Muscle of back (tissue), 3 donors: ENCODE measurements at regions not wholly inside any gene's neighbourhood (a gene's known extent, or its start where the extent isn't known, plus 50 kb on each side); places are given as distances from the start of the nearest gene placed in this dataset.
A peak's percentile ranks its signal among the peaks of the same experiment; 100 is the strongest.

Experiments
- DNase-seq, 3 donors: peaks; one replicate each; pipeline versions ENCODE4 v3.0.0 to v3.0.0-alpha.2; 2013

DNA sequence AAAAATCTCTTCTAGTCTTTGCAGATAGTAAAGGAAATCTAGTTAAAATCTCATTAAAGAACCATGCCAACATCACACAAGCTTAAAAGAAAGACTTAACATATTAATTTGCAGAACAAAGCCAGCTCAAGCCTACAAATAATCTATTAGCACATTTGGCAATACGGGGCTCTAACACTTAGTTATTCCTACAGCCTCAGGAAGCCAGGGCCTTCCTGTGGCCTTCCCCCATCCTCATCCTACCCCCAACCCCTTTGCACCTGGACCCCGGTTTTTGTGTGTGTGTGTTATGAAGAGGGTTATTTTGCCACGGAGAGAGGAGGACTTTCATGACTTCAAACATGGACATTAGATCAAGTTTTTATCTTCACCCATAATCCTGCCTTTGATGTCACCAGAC is 64.6 kb downstream of the FOXB2 start:
- no peak for DNase-seq

DNA sequence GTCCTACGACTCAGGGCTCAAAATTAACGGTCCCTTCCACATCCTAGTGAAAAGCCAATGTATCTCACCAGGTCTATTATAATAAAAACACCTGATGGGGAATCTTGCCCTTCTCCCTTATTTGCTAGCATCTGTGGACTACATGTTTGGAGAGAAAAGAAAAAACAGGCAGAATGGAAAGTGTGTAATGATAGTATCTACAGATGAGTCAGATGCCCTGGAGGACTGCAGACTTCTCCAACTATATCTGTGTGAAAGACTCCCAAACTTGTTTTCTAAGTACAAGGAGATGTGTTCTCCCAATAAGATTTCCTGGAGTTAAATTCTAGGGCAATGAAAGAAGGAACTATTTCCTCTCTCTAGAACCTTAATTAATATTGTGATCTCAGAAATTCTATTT is 66.0 kb downstream of the FOXB2 start:
- no peak for DNase-seq

DNA sequence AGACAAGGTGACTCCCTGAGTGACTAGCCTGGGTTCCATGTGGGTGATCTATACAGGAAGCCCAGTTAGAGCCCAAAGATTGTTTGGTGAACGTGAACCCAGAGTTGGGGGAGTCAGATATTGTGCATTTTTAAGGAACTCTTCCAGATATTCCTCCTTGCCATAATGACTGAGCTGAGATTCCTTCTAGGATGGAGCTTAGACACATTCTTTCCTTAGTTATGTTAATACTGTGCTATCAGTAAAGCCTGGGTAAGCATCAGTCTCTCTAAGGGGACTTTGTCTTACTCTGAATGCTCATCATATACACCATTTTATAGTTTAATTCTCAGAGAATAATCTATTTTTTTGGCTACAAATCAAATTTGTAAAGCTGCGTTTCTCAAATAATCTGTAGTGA is 68.1 kb downstream of the FOXB2 start:
- DNase-seq, result no peak

DNA sequence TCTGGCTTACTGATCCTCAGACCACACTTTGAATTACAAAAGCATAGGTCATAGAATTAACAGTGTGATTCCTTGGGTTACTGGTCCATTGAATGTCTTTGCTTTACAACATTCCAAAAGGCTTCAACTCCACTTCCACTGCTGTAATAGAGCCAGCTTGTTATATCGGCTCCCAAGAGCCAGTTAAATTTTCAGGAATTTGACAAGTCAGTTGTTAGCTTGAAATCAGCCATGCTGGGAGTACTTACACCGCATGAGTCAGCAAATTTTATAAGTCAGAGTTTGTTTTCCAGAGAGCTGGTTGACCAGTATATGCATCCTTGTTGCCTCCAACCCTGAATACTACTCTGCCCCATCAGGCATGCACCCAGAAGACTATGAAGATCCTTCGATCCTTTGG is 73.1 kb downstream of the FOXB2 start:
- DNase-seq, result no peak

DNA sequence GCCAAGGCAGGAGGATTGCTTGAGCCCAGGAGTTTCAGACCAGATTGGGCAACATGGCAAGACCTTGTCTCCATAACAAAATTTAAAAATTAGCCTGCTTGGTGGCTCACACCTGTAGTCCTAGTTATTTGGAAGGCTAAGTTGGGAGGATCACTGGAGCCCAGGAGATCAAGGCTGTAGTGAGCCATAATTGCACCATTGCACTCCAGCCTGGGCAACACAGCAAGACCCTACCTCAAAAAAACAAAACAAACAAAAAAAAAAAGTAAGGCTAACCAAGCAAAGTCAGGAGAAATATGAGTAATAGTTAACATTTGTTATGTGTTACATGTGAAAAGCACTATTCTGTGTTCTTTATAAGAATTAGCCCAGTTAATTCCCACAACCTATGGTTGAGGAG is 74.7 kb downstream of the FOXB2 start:
- DNase-seq, result no peak

DNA sequence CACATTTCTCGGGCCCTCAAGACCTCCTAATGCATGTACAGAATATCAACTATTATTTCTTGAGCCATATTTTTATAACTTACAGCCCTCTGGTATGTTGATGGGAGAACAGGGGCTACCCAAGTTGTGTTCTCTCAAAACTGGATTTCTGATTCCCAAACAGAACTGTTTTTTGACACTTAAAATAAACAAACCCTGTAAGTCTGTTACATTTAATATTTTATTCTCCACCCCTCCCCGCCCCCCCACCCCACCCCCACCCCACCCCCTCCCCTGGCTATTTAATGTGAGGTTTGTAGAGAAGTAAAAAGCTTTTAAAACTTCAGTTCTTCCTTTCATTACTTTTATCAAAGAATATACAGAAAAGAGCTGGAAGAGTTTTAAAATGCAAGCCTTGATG is 77.9 kb downstream of the FOXB2 start:
- DNase-seq, result no peak

DNA sequence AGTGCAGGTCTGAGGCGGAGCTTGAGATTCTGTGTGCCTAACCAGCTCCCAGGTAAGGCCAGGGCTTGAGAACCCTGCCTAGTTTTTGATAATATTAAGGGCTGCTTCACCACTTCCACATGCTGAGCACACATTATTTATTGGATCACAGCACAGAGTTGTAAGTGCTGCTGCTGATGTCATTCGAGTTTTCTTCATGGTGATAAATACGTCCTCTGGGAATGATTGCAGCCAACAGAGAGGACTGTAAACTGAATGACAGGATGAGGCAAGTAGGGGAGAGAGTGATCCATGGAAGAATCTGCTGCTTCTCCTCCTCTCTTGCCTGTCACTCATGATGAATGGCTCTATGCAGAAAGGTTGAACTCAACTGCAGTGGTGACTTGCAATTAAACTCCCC is 77.9 kb upstream of the VPS13A start:
- peak in 1 of 3 donors; percentile 11 for DNase-seq

DNA sequence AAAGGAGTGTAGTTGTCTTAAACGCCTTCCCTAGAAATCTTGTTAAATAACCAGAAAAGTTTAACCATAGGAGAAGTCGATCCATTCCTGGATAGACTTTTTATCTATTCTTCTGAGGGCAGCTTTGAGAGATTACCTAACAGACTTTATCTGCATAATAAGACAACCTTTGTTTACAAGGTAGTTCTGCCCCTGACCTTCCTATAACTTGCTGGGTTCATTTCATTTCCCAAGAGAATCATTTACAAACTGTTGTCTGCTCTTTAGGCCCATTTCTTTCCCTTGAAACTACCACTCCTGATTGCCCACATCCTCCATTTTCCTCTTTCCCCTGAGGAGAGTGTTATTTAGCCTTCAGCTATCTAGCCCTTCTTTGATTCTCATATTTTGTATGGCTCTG is 65.9 kb upstream of the VPS13A start:
- no peak for DNase-seq

DNA sequence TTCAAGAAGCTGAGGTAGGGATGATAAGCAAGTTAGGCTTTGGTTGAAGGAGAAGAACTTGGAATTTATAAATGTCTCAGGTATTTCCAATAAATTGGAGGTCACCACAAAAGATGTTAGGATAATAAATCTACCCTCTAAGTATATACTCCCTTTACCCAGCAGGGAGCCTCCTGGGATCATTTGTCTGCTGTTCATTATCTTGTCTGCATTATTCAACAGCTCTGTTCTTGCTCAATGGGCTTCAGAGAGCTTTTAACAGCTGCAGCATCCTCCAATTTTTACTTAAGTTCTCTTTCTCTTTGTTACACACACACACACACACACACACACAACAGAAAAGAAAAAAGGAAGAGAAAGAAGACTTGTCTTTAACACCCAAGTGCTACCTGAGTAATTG is 51.7 kb upstream of the VPS13A start:
- DNase-seq, result no peak

DNA sequence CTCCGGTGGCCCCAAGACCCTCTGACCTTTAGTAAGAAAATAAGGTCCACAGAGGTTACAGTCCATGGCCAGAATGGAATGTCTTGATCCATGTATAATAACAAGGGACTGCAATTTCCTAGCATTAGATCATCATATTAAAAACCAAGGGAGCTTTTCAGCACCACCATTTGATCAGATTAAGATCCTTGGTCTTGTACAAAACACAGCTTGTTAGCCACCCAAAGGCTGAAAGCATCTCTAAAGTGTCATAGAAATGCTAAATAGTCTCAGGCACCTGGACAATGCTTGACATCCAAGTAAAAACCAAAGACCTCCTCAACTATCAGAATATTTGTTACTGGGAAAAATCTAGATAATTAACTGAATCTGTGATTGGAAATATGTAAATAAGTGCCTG is 50.3 kb upstream of the VPS13A start:
- no peak for DNase-seq
